Ovary (tissue), 7 donors: ENCODE measurements at regions not wholly inside any gene's neighbourhood (a gene's known extent, or its start where the extent isn't known, plus 50 kb on each side); places are given as distances from the start of the nearest gene placed in this dataset.

Experiments used
- DNase-seq, 5 donors: peaks; one replicate each; pipeline ENCODE4 v3.0.0-alpha.2; 2019 to 2020
- H3K27ac ChIP-seq, 2 donors: fragments of 200-600 bp; one replicate each; pipeline versions ENCODE4 v1.5.1 to v1.8.0; 2019 to 2022
- H3K27me3 ChIP-seq: fragments of 200-600 bp; one replicate; pipeline ENCODE4 v1.8.0; 2022
- H3K36me3 ChIP-seq: fragments of 200-600 bp; sonication (generic); one replicate; pipeline ENCODE4 v1.5.1; 2019
- H3K4me1 ChIP-seq: one replicate; pipeline ENCODE4 v1.8.1; 2013; ENCODE audit warnings: mild to moderate bottlenecking, moderate library complexity; ENCODE audit not compliant: insufficient read depth
- H3K4me3 ChIP-seq: fragments of 200-600 bp; sonication (generic); one replicate; pipeline ENCODE4 v1.5.1; 2017
- H3K9me3 ChIP-seq, 2 donors: fragments of 200-600 bp in 1 of 2; sonication (generic) in 1 of 2; one replicate each; pipeline versions ENCODE4 v1.5.1 to v1.8.1; 2013 to 2019; ENCODE audit warnings: mild to moderate bottlenecking in 1 of 2, moderate library complexity in 1 of 2
- EP300 ChIP-seq: sonication (generic); formaldehyde crosslinking; IDR thresholded peaks from one replicate; pipeline ENCODE4 v1.6.1; 2017; ENCODE audit warnings: antibody characterized with exemption
- POLR2A ChIP-seq: fragments of 450-650 bp; IDR thresholded peaks from one replicate; pipeline ENCODE4 v1.6.1; 2017; ENCODE audit warnings: antibody characterized with exemption, mild to moderate bottlenecking, moderate library complexity
- WGBS, 3 donors: extraction: QIAGEN DNeasy Blood & Tissue Kit in 1 of 3; methylation state at CpG; one replicate each; pipeline versions ENCODE4 v1.1.5 to v1.1.7; 2013 to 2017; 5-methylcytosine and 5-hydroxymethylcytosine counted together
- intact Hi-C, 4 donors: fragments of 100-400 bp; cut with DNase I; formaldehyde crosslinking; loops; one replicate each; pipeline versions ENCODE4 v1.11.0 to v1.15.1; 2022 to 2023
- TF ChIP-seq, protein P1 (sequence below), 3 donors: fragments of 450-650 bp in 2 of 3; fragments of 200-600 bp in 1 of 3; IDR thresholded peaks; one replicate each; pipeline versions ENCODE4 v1.5.1 to v1.8.0; 2016 to 2022; ENCODE audit warnings: antibody characterized with exemption in 3 of 3, mild to moderate bottlenecking in 1 of 3
- donor health status: DM: no; HTN: no; CAD: no; lungs with moderate emphysema.
- donor health status: DM: no; HTN: no; CAD: no.
- donor health status: Bipolar disorder and iron deficiency.
- donor health status: DM: no; HTN: no; CAD: no.
- donor health status: DM: yes; HTN: yes; CAD: no.

GRCh38 chr5:173765661-173766060, 122.5 kb upstream of the CPEB4 start:
- Histone ChIP-seq H3K27me3 (no peaks in the 10 kb centered on the region), H3K9me3 (no peaks in the 10 kb centered on the region), H3K4me3 (no peak overlapping the region), H3K27ac (no peak overlapping the region), H3K36me3 (no peaks in the 10 kb centered on the region), H3K4me1 (peaks cover 3% of the 10 kb centered on the region)
- no peak for DNase-seq
- intact Hi-C loops, result no loop called here
- TF ChIP-seq EP300 (no peak), POLR2A (no peak)
- TF ChIP-seq, protein P1, sequence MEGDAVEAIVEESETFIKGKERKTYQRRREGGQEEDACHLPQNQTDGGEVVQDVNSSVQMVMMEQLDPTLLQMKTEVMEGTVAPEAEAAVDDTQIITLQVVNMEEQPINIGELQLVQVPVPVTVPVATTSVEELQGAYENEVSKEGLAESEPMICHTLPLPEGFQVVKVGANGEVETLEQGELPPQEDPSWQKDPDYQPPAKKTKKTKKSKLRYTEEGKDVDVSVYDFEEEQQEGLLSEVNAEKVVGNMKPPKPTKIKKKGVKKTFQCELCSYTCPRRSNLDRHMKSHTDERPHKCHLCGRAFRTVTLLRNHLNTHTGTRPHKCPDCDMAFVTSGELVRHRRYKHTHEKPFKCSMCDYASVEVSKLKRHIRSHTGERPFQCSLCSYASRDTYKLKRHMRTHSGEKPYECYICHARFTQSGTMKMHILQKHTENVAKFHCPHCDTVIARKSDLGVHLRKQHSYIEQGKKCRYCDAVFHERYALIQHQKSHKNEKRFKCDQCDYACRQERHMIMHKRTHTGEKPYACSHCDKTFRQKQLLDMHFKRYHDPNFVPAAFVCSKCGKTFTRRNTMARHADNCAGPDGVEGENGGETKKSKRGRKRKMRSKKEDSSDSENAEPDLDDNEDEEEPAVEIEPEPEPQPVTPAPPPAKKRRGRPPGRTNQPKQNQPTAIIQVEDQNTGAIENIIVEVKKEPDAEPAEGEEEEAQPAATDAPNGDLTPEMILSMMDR (IDR thresholded peaks at IDR 0.05), result no peak
- WGBS, 3 donors, result 72 to 89% (median 79%) methylated on average over 6 of the region's 6 CpGs

GRCh38 chr5:173767574-173768266, 120.4 kb upstream of the CPEB4 start:
- Histone ChIP-seq H3K36me3 (no peaks in the 10 kb centered on the region), H3K4me1 (peaks cover 3% of the 10 kb centered on the region), H3K27ac (no peak overlapping the region), H3K4me3 (no peak overlapping the region), H3K27me3 (no peaks in the 10 kb centered on the region), H3K9me3 (no peaks in the 10 kb centered on the region)
- TF ChIP-seq POLR2A (no peak), EP300 (no peak)
- TF ChIP-seq, protein P1 (IDR thresholded peaks at IDR 0.05), result no peak
- DNase-seq, result no peak
- intact Hi-C loops, result no loop called here
- 63 to 71% (median 67%) methylated on average over 12 of the region's 12 CpGs for WGBS, 3 donors

DNA sequence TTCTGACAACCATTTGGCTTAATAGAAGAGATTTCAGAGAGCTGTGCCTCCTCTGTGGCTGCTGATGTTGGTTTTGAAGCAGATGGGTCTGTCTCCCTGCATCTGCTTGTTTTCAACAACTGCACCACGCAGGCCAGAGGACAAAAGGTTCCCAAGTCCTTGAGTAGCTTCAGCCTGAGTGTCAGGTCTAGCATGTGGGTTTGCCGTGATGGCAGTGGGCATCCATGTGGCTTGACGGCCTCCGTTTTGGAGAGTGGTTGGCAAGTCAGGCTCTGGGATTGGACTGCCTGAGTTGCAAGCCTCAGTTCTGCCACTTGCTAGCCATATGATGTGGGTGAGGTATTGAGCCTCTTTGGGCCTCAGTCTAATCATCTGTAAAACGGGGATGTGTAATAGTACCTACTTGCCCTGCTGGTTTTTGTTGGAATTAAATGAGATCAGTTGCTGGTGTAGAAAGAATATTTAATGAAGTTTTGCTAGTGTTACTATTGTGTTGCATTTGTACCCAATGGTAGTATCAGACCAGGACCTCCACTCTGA, 119.8 kb upstream of the CPEB4 start:
- H3K27ac ChIP-seq, result no peak overlapping the region
- peaks cover 3% of the 10 kb centered on the region for H3K4me1 ChIP-seq
- H3K36me3 ChIP-seq, result no peaks in the 10 kb centered on the region
- DNase-seq, result no peak
- intact Hi-C loops, result no loop called here
- 88 to 89% (median 88%) methylated on average over 5 of the region's 5 CpGs for WGBS, 3 donors
- no peaks in the 10 kb centered on the region for H3K9me3 ChIP-seq
- H3K27me3 ChIP-seq, result no peaks in the 10 kb centered on the region
- no peak overlapping the region for H3K4me3 ChIP-seq
- TF ChIP-seq, protein P1 (IDR thresholded peaks at IDR 0.05), result no peak
- TF ChIP-seq EP300 (no peak), POLR2A (no peak)

DNA sequence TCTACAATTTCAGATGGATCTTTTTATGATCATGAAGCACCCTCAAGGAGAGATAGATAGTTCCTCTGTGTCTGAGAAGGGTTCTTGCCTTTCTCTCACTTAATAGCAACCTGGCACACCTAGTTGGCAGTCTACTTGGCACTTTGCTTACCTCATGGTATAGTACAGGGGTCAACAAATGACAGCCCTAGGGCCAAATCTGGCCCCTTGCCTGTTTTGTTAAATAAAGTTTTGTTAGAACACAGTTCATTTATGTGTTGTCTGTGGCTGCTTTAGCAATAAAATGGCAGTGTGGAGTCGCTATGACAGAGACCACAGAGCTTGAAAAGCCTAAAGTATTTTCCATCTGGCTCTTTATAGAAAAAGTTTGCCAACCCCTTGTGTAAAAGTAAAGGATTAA, 119.3 kb upstream of the CPEB4 start:
- intact Hi-C loops, result no loop called here
- WGBS, 3 donors, result 89 to 96% (median 96%) methylated on average over 1 of the region's 1 CpG
- no peak for DNase-seq
- TF ChIP-seq POLR2A (no peak), EP300 (no peak)
- TF ChIP-seq, protein P1 (IDR thresholded peaks at IDR 0.05), result no peak
- no peaks in the 10 kb centered on the region for H3K9me3 ChIP-seq
- peaks cover 3% of the 10 kb centered on the region for H3K4me1 ChIP-seq
- H3K36me3 ChIP-seq, result no peaks in the 10 kb centered on the region
- no peaks in the 10 kb centered on the region for H3K27me3 ChIP-seq
- no peak overlapping the region for H3K4me3 ChIP-seq
- no peak overlapping the region for H3K27ac ChIP-seq
